ENCODE measurements at regions not wholly inside any gene's neighbourhood (a gene's known extent, or its start where the extent isn't known, plus 50 kb on each side); places are given as distances from the start of the nearest gene placed in this dataset.
"Not testable (repeated sequence)": the region's sequence is repeated elsewhere in the genome, so short reads cannot be mapped to it uniquely, and the experiment has no call there.

DNA sequence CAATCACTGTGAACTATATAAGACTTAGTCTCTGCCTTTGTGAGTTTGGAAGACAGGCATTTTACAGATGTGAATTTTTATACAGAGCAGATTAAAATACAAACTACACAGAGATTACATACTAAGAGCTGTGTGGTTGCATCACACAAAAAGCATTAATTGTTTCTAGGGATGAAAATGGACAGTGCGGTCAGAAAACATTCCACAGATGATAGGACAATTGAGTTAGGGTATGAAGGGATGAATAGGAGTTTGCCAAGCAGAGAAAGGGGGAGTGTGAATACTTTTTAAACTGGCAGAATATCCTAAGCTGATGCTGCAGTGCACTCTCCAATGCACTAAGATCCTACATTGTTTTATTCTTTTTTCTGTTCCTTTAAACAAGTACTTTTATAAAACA is 345.8 kb downstream of the VRK1 start:
- H3K36me3 ChIP-seq = no peaks in the 10 kb centered on the region
- peaks cover 29% of the 10 kb centered on the region for H3K27me3 ChIP-seq
- ATAC-seq = no peak
- H3K4me3 ChIP-seq = no peak overlapping the region
- H3K4me1 ChIP-seq = no peaks in the 10 kb centered on the region
- no peaks in the 10 kb centered on the region for H3K9me3 ChIP-seq
- 89 to 94% methylated on average over 1 of the region's 1 CpG for WGBS, 2 donors (ENCODE audit: low coverage in 1 of 2)
- no peak overlapping the region for H3K27ac ChIP-seq
- TF ChIP-seq POLR2A (IDR thresholded peaks at IDR 0.05) (no peak), EP300 (IDR thresholded peaks at IDR 0.05) (no peak), POLR2AphosphoS5 (IDR thresholded peaks at IDR 0.05) (no peak)
- TF ChIP-seq, protein P1, sequence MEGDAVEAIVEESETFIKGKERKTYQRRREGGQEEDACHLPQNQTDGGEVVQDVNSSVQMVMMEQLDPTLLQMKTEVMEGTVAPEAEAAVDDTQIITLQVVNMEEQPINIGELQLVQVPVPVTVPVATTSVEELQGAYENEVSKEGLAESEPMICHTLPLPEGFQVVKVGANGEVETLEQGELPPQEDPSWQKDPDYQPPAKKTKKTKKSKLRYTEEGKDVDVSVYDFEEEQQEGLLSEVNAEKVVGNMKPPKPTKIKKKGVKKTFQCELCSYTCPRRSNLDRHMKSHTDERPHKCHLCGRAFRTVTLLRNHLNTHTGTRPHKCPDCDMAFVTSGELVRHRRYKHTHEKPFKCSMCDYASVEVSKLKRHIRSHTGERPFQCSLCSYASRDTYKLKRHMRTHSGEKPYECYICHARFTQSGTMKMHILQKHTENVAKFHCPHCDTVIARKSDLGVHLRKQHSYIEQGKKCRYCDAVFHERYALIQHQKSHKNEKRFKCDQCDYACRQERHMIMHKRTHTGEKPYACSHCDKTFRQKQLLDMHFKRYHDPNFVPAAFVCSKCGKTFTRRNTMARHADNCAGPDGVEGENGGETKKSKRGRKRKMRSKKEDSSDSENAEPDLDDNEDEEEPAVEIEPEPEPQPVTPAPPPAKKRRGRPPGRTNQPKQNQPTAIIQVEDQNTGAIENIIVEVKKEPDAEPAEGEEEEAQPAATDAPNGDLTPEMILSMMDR (IDR thresholded peaks at IDR 0.05) = no peak

DNA sequence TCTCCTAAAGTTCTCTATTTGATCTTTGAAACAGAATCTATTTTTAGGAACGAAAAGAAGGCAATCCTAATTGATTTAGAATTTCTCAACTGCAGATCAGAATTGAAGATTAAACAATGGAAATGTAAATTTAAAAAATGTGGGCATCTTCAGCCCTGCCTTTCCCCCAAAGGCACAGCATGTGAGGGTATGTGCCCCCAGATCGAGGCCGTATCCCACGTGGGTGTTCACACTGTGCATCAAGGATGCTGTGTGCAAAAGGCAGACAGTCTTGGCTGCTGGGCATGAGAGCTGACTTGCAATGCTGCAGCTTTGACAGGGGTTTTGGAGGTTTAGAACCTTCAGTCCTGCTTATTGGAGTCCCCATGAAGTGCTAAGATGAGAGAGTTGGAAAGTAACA is 346.3 kb downstream of the VRK1 start:
- ATAC-seq = no peak
- Histone ChIP-seq H3K4me1 (no peaks in the 10 kb centered on the region), H3K27ac (no peak overlapping the region), H3K36me3 (no peaks in the 10 kb centered on the region), H3K4me3 (no peak overlapping the region), H3K27me3 (peaks cover 27% of the 10 kb centered on the region), H3K9me3 (no peaks in the 10 kb centered on the region)
- whole genome bisulfite sequencing, 2 donors (ENCODE audit: low coverage in 1 of 2) = 55 to 75% methylated on average over 3 to 4 of the region's 4 CpGs
- TF ChIP-seq POLR2AphosphoS5 (IDR thresholded peaks at IDR 0.05) = no peak

DNA sequence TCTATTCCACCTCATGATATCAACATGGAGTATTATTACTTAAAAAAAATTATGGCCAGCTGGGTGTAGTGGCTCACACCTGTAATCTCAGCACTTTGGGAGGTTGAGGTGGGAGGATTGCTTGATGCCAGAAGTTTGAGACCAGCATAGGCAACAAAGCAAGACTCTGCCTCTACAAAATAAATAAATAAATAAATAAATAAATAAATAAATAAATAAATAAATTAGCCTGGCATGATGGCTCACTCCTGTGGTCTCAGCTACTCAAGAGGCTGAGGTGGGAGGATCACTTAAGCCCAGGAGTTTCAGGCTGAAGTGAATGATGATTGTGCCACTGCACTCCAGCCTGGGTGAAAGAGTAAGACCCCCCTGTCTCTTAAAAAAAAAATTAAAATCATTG is 350.8 kb downstream of the VRK1 start:
- not testable (repeated sequence) for H3K4me1 ChIP-seq, H3K9me3 ChIP-seq, H3K36me3 ChIP-seq, ATAC-seq, H3K4me3 ChIP-seq, H3K27ac ChIP-seq
- H3K27me3 ChIP-seq = peaks cover 12% of the 10 kb centered on the region

DNA sequence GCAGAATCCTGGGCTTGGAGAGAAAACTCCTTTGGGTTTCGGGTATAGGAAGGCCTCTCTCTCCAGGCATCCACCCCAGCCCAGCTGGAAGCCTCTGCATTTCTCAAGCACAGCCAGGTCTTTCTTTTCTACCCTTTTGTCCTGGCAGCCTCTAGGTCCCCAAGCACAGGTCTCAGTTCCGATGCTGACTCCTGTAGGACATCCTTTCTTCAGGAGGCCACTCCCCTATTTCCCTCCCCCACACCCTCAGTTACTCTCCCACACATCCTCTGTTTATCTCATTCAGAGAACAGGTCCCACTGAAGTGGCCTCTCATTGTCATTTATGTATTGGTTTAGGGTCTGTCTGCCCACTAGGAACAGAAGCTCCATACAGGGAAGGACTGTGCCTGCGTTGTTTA is 352.6 kb downstream of the VRK1 start:
- no peak for ATAC-seq
- Histone ChIP-seq H3K4me1 (no peaks in the 10 kb centered on the region), H3K27me3 (peaks cover 12% of the 10 kb centered on the region), H3K27ac (no peak overlapping the region), H3K9me3 (no peaks in the 10 kb centered on the region), H3K4me3 (no peak overlapping the region), H3K36me3 (no peaks in the 10 kb centered on the region)
- 44 to 59% methylated on average over 3 of the region's 3 CpGs for WGBS, 2 donors (ENCODE audit: low coverage in 1 of 2)
- no peak for TF ChIP-seq POLR2AphosphoS5 (IDR thresholded peaks at IDR 0.05)

DNA sequence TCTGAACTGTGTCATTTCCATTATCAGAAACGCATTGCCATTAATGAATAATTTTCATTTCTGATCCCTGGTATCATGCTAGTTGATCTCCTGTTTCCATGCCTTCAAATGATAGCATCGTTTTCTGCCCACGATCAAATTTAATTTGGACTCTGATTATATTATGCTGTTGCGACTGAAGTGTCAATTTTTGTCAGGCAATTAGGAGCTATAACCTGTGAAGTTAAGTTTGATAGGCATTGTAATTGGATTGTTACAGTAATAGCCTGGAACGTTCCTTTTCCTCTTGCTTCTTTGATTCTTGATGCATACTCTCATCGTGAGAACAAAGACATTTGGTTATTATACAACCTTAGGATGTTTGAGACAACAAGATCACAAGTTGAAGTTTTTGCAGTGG is 356.3 kb downstream of the VRK1 start:
- TF ChIP-seq EP300 (IDR thresholded peaks at IDR 0.05) (no peak), POLR2A (IDR thresholded peaks at IDR 0.05) (no peak), POLR2AphosphoS5 (IDR thresholded peaks at IDR 0.05) (no peak)
- TF ChIP-seq, protein P1 (IDR thresholded peaks at IDR 0.05) = no peak
- no peak overlapping the region for H3K4me3 ChIP-seq
- WGBS, 2 donors (ENCODE audit: low coverage in 1 of 2) = 71 to 73% methylated on average over 5 to 6 of the region's 6 CpGs
- no peaks in the 10 kb centered on the region for H3K9me3 ChIP-seq
- H3K4me1 ChIP-seq = no peaks in the 10 kb centered on the region
- no peak overlapping the region for H3K27ac ChIP-seq
- peaks cover 21% of the 10 kb centered on the region for H3K27me3 ChIP-seq
- ATAC-seq = no peak
- no peaks in the 10 kb centered on the region for H3K36me3 ChIP-seq

DNA sequence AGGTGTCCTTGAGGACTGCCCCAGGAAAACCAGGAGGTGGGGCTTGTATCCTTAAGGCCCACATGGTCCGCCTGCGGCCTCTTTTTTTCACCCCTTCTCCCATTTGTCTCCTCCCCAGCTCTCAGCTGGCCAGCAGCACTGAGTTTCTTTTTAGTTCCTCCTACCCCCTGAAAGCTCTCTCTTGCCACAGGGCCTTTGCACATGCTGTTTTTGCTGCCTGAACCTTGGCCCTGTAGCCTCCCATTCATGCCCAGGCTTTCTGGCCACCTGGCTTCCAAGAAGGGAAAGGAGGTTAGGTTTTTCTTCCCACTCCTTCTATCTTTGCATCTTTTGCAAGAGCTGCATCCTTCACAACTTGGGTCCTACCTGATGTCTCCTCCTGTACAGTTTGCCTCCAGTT is 358.1 kb downstream of the VRK1 start:
- Histone ChIP-seq H3K4me3 (no peak overlapping the region), H3K4me1 (no peaks in the 10 kb centered on the region), H3K27ac (no peak overlapping the region), H3K9me3 (peaks cover 0 to 6% (median 0%) of the 10 kb centered on the region in 3 donors), H3K27me3 (peaks cover 26% of the 10 kb centered on the region), H3K36me3 (no peaks in the 10 kb centered on the region)
- WGBS, 2 donors (ENCODE audit: low coverage in 1 of 2) = 67 to 84% methylated on average over 1 to 2 of the region's 2 CpGs
- no peak for TF ChIP-seq EP300 (IDR thresholded peaks at IDR 0.05)
- no peak for ATAC-seq

DNA sequence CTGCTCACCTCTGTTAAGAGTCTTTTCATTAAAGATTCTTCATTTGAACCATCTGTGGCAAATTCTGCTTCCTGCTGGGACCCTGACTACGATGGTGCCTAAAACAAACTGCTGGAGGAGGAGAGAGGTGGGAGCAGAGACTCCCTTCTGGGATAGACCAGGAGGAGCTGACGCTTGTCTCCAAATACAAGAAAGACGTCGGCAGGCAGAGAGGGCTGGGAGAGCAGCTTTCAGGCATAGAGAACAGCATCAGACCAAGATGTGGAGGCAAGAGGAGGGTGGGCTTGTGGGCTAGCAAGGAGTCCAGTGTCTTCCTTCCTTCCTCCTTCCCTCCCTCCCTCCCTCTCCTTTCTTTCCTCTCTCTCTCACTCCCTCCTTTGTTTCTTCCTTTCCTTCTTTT is 358.6 kb downstream of the VRK1 start:
- Histone ChIP-seq H3K27me3 (peaks cover 26% of the 10 kb centered on the region), H3K4me3 (no peak overlapping the region), H3K9me3 (peaks cover 0 to 6% (median 0%) of the 10 kb centered on the region in 3 donors), H3K27ac (no peak overlapping the region), H3K36me3 (no peaks in the 10 kb centered on the region), H3K4me1 (no peaks in the 10 kb centered on the region)
- 20 to 47% methylated on average over 1 to 3 of the region's 4 CpGs for WGBS, 2 donors (ENCODE audit: low coverage in 1 of 2)
- TF ChIP-seq EP300 (IDR thresholded peaks at IDR 0.05) (no peak), POLR2A (IDR thresholded peaks at IDR 0.05) (no peak), POLR2AphosphoS5 (IDR thresholded peaks at IDR 0.05) (no peak)
- TF ChIP-seq, protein P1 (IDR thresholded peaks at IDR 0.05) = no peak
- no peak for ATAC-seq
